ENCODE measurements at regions not wholly inside any gene's neighbourhood (a gene's known extent, or its start where the extent isn't known, plus 50 kb on each side); places are given as distances from the start of the nearest gene placed in this dataset.

DNA sequence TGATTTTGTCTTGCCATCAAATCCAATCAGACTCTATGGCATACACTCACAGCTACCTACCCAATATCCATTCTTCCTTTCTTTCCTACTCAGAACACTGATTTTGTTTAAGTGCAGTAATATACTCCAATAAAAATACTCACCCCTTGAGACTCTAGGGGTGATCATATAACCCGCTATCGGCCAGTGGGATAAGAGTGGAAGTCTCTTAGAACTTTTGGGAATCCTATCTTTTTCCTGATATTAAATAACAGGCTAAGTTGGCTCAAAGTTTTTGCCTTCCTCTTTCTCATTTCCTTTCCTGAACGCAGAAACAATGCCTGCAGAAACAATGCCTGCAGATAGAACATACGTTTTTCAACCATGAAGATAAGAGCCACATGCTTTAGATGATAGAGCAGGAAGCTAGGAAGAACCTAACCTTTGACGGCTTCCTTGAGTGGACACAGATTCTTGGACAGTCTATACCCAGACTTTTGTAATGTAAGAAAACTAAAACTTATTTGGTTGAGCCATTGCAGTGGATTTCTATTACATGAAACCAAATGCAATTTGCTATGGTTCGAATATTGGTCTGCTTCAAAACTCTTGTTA lies 373.8 kb downstream of the STIM2 start:
- no peak overlapping the region for H2AFZ ChIP-seq
- H3K4me2 ChIP-seq = no peak overlapping the region
- no peaks in the 10 kb centered on the region for H3K79me2 ChIP-seq (ENCODE audit: low read depth)
- no TSS peak for BruUV-seq (replicated peaks)
- POLR2A ChIA-PET (ENCODE audit: unreplicated experiment) = no interaction called here
- DNase-seq = no peak
- H4K20me1 ChIP-seq (ENCODE audit: insufficient read depth) = no peaks in the 10 kb centered on the region
- H3K36me3 ChIP-seq (ENCODE audit: low read depth) = no peaks in the 10 kb centered on the region
- no peaks in the 10 kb centered on the region for H3K9me2 ChIP-seq (ENCODE audit: insufficient read depth)
- H3K27me3 ChIP-seq (ENCODE audit: insufficient read depth, low read depth) = no peaks in the 10 kb centered on the region
- CTCF ChIA-PET = no interaction called here
- H3K9me3 ChIP-seq (ENCODE audit: insufficient read depth, low read depth) = no peaks in the 10 kb centered on the region
- no peaks in the 10 kb centered on the region for H3K4me1 ChIP-seq (replicated peaks; ENCODE audit: insufficient read depth)
- no peaks in the 10 kb centered on the region for H3F3A ChIP-seq (ENCODE audit: insufficient read depth, low read depth)
- TF ChIP-seq, protein P1, sequence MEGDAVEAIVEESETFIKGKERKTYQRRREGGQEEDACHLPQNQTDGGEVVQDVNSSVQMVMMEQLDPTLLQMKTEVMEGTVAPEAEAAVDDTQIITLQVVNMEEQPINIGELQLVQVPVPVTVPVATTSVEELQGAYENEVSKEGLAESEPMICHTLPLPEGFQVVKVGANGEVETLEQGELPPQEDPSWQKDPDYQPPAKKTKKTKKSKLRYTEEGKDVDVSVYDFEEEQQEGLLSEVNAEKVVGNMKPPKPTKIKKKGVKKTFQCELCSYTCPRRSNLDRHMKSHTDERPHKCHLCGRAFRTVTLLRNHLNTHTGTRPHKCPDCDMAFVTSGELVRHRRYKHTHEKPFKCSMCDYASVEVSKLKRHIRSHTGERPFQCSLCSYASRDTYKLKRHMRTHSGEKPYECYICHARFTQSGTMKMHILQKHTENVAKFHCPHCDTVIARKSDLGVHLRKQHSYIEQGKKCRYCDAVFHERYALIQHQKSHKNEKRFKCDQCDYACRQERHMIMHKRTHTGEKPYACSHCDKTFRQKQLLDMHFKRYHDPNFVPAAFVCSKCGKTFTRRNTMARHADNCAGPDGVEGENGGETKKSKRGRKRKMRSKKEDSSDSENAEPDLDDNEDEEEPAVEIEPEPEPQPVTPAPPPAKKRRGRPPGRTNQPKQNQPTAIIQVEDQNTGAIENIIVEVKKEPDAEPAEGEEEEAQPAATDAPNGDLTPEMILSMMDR (conservative IDR thresholded peaks at IDR 0.05) = no peak
- no peak for TF ChIP-seq EZH2 (IDR thresholded peaks at IDR 0.05; ENCODE audit: low read depth)
- intact Hi-C loops (cut with micrococcal nuclease; ENCODE audit: unreplicated experiment) = no loop called here
- no peak overlapping the region for H3K4me3 ChIP-seq
- H3K27ac ChIP-seq = no peak overlapping the region

DNA sequence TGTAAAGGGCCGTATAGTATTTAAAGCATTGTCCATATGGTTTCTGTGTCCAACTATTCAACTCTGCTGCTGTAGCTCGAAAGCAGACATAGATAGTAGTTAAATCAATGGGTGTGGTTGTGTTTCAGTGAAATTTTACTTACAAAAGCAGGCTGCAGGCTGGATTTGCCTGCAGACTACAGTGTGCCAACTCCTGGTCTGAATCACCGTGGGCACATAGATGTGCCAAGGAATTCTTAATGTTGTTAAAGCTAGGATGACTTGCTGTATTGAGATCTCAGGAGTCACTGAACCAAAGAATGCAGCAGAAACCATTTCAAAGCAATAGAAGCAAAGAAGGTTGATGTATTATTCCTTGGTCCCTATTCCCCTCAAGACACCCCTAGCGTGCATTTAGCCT lies 379.0 kb downstream of the STIM2 start:
- H3F3A ChIP-seq (ENCODE audit: insufficient read depth, low read depth) = no peaks in the 10 kb centered on the region
- DNase-seq = no peak
- H3K27me3 ChIP-seq (ENCODE audit: insufficient read depth, low read depth) = no peaks in the 10 kb centered on the region
- H4K20me1 ChIP-seq (ENCODE audit: insufficient read depth) = no peaks in the 10 kb centered on the region
- no peaks in the 10 kb centered on the region for H3K79me2 ChIP-seq (ENCODE audit: low read depth)
- TF ChIP-seq EZH2 (IDR thresholded peaks at IDR 0.05; ENCODE audit: low read depth) = no peak
- TF ChIP-seq, protein P1 (conservative IDR thresholded peaks at IDR 0.05) = no peak
- H3K27ac ChIP-seq = no peak overlapping the region
- ChIA-PET CTCF (no interaction called here), POLR2A (ENCODE audit: unreplicated experiment) (no interaction called here)
- no peak overlapping the region for H2AFZ ChIP-seq
- intact Hi-C loops (cut with micrococcal nuclease; ENCODE audit: unreplicated experiment) = no loop called here
- BruUV-seq (replicated peaks) = no TSS peak
- H3K9me3 ChIP-seq (ENCODE audit: insufficient read depth, low read depth) = no peaks in the 10 kb centered on the region
- H3K4me3 ChIP-seq = no peak overlapping the region
- no peaks in the 10 kb centered on the region for H3K9me2 ChIP-seq (ENCODE audit: insufficient read depth)
- H3K4me2 ChIP-seq = no peak overlapping the region
- H3K4me1 ChIP-seq (replicated peaks; ENCODE audit: insufficient read depth) = no peaks in the 10 kb centered on the region
- H3K36me3 ChIP-seq (ENCODE audit: low read depth) = no peaks in the 10 kb centered on the region

DNA sequence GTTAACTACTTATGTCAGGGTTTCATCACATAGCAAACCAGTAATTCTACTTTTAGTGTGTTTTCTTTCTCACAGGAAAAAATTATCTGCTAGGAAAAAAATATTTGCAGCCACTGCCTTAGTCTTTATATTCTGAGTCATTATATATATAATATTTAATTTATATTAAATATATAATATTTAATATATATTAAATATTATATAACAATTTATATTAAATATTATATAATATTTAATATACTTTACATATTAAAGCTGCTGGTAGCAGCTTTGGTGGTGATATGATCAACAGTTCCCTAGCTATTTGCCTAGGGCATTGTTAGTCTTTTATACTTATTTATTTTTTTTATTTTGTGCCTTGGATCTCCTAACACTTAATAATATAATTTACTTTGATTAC lies 381.6 kb downstream of the STIM2 start:
- Histone ChIP-seq H4K20me1 (ENCODE audit: insufficient read depth) (no peaks in the 10 kb centered on the region), H3F3A (ENCODE audit: insufficient read depth, low read depth) (no peaks in the 10 kb centered on the region), H2AFZ (no peak overlapping the region), H3K27ac (no peak overlapping the region), H3K9me3 (ENCODE audit: insufficient read depth, low read depth) (no peaks in the 10 kb centered on the region), H3K9me2 (ENCODE audit: insufficient read depth) (no peaks in the 10 kb centered on the region), H3K79me2 (ENCODE audit: low read depth) (no peaks in the 10 kb centered on the region), H3K4me3 (no peak overlapping the region), H3K36me3 (ENCODE audit: low read depth) (no peaks in the 10 kb centered on the region), H3K4me2 (no peak overlapping the region), H3K4me1 (replicated peaks; ENCODE audit: insufficient read depth) (no peaks in the 10 kb centered on the region), H3K27me3 (ENCODE audit: insufficient read depth, low read depth) (no peaks in the 10 kb centered on the region)
- BruUV-seq (replicated peaks) = no TSS peak
- ChIA-PET POLR2A (ENCODE audit: unreplicated experiment) (no interaction called here), CTCF (no interaction called here)
- no peak for DNase-seq
- intact Hi-C loops (cut with micrococcal nuclease; ENCODE audit: unreplicated experiment) = no loop called here
- TF ChIP-seq EZH2 (IDR thresholded peaks at IDR 0.05; ENCODE audit: low read depth) = no peak
- TF ChIP-seq, protein P1 (conservative IDR thresholded peaks at IDR 0.05) = no peak
